ENCODE measurements at regions not wholly inside any gene's neighbourhood (a gene's known extent, or its start where the extent isn't known, plus 50 kb on each side); places are given as distances from the start of the nearest gene placed in this dataset.

GRCh38 chr2:155692856-155693255, 639.7 kb downstream of the NR4A2 start:
- no peak for TF ChIP-seq CTCF (conservative IDR thresholded peaks at IDR 0.05; ENCODE audit: low read length)
- no peak for TF ChIP-seq EZH2phosphoT487 (IDR thresholded peaks at IDR 0.05; ENCODE audit: borderline replicate concordance)
